Uterus (tissue), 2 donors: ENCODE measurements at regions not wholly inside any gene's neighbourhood (a gene's known extent, or its start where the extent isn't known, plus 50 kb on each side); places are given as distances from the start of the nearest gene placed in this dataset.

Source experiments
- CTCF ChIP-seq, 4 experiments: fragments of 200-600 bp in 2 of 4; fragments of 450-650 bp in 2 of 4; sonication (generic) in 2 of 4; IDR thresholded peaks; one replicate each; pipeline ENCODE4 v1.5.1; 2016 to 2019; ENCODE audit warnings: antibody characterized with exemption in 4 of 4, mild to moderate bottlenecking in 2 of 4, moderate library complexity in 1 of 4
- POLR2A ChIP-seq, 2 donors: fragments of 450-650 bp; IDR thresholded peaks; one replicate each; pipeline ENCODE4 v1.6.1; 2016; ENCODE audit warnings: antibody characterized with exemption in 2 of 2, mild to moderate bottlenecking in 1 of 2, moderate library complexity in 1 of 2

- TF ChIP-seq CTCF (IDR thresholded peaks at IDR 0.05) (no peak), POLR2A (IDR thresholded peaks at IDR 0.05) (no peak)
These were observed 301.7 kb upstream of the PROX1 start for GRCh38 chr1:213685992-213686582.
